ENCODE measurements at regions not wholly inside any gene's neighbourhood (a gene's known extent, or its start where the extent isn't known, plus 50 kb on each side); places are given as distances from the start of the nearest gene placed in this dataset.

DNA sequence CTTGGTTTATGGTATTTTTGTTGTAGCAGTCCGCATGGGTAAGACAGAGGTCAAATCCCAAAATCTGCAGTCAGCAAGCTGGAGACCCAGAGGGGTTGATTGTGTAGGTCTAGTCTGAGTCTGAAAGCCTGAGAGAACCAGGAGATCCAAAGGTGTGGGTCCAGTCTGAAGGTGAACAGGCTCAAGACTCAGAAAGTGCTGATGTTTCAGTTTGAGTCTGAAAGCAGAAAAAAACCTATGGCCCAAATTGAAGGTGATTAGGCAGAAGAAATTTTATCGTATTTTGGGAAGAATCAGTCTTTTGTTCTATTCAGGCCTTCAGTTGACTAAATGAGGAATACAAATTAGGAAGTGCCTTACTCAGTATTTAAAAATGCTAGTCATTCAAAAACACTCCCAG is 807.8 kb upstream of the FOXG1 start:
- Histone ChIP-seq H3K4me3 (ENCODE audit: low read depth, low read length) (no peak overlapping the region), H3K27me3 (ENCODE audit: control insufficient read depth, insufficient read depth, low read length) (no peaks in the 10 kb centered on the region), H3K36me3 (ENCODE audit: control insufficient read depth, insufficient read depth, low read length) (no peaks in the 10 kb centered on the region)
- TF ChIP-seq, protein P1, sequence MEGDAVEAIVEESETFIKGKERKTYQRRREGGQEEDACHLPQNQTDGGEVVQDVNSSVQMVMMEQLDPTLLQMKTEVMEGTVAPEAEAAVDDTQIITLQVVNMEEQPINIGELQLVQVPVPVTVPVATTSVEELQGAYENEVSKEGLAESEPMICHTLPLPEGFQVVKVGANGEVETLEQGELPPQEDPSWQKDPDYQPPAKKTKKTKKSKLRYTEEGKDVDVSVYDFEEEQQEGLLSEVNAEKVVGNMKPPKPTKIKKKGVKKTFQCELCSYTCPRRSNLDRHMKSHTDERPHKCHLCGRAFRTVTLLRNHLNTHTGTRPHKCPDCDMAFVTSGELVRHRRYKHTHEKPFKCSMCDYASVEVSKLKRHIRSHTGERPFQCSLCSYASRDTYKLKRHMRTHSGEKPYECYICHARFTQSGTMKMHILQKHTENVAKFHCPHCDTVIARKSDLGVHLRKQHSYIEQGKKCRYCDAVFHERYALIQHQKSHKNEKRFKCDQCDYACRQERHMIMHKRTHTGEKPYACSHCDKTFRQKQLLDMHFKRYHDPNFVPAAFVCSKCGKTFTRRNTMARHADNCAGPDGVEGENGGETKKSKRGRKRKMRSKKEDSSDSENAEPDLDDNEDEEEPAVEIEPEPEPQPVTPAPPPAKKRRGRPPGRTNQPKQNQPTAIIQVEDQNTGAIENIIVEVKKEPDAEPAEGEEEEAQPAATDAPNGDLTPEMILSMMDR (IDR thresholded peaks at IDR 0.05; ENCODE audit: insufficient read depth, low read length, poor library complexity, severe bottlenecking) = no peak
- no peak for DNase-seq (ENCODE audit: low read depth)

DNA sequence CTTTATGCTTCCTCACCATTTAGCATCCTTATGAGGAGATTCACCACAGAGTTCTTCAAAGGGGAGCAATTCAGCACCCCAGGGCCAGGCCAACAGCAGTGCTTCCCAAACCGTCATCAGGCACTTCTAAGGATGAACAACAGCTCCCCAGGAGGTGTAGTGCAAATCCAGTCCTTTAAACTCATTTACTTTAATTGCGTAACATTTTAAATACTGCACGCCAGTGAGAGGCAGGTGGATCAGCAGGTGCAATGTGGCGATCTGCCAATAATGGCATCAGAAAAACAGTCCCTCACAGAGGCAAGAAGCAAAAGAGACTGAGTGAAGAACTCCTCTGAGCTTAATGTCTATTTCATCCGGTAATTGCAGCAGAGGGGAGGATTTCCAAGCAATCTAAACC is 770.9 kb upstream of the FOXG1 start:
- no peak overlapping the region for H3K4me3 ChIP-seq (ENCODE audit: low read depth, low read length)
- no peak for DNase-seq (ENCODE audit: low read depth)
- no peaks in the 10 kb centered on the region for H3K36me3 ChIP-seq (ENCODE audit: control insufficient read depth, insufficient read depth, low read length)
- no peaks in the 10 kb centered on the region for H3K27me3 ChIP-seq (ENCODE audit: control insufficient read depth, insufficient read depth, low read length)
- TF ChIP-seq, protein P1 (IDR thresholded peaks at IDR 0.05; ENCODE audit: insufficient read depth, low read length, poor library complexity, severe bottlenecking) = no peak

DNA sequence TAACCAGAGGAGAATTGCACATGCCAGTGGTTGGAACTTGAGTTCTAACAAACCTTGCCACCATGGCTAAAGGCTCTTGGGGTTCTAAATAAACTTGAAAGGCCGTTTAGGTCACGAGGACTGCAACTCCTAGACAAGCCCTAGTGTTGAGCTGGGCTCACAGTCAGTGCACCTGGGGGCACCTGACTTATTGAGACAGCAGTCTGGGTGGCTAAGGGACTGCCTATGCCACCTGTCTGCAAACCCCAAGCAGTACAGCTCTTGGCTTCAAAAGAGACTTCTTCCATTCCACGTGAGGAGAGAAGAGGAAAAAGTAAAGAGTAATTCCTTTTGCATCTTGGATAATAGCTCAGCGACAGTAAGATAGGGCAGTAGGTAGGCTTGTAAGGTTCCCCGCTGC is 765.6 kb upstream of the FOXG1 start:
- TF ChIP-seq, protein P1 (IDR thresholded peaks at IDR 0.05; ENCODE audit: insufficient read depth, low read length, poor library complexity, severe bottlenecking) = no peak
- H3K36me3 ChIP-seq (ENCODE audit: control insufficient read depth, insufficient read depth, low read length) = no peaks in the 10 kb centered on the region
- no peak for DNase-seq (ENCODE audit: low read depth)
- H3K27me3 ChIP-seq (ENCODE audit: control insufficient read depth, insufficient read depth, low read length) = no peaks in the 10 kb centered on the region
- H3K4me3 ChIP-seq (ENCODE audit: low read depth, low read length) = no peak overlapping the region

DNA sequence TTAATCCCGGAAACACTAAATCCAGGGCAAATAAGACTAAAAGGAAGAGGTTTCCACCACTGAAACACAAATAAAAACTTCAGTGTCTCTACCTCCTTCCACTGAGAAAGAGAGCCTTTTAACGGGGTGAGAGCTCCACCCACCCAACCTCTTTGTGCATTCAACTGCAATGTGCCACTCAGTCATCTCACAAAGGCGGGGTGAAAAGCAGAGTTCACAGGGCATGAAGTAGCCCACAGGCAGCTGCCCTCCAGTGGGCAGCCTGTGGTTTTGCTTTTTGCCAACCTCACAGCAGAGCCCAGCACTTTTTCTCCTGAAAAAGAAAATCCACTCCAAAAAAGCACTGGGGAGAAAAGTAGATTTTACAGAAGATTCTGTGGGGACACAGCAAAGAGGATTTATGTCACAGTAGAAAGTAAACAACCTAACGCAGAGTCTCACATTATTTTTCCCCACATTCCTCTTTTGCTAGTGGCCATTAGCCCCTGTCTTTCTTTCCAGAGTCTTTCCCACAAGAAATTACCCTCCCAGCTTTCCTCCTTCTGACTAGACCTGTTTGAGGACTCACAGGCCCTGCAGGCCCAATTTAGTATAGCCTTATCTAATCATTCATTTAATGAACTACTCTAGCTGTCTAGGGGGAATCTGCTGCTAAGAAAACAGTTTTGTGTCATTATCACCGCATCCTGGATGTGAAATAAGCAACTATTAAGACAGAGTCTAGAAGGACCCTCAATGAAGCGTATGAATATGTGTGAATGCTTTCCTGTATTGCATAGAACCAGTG is 753.8 kb upstream of the FOXG1 start:
- Histone ChIP-seq H3K36me3 (ENCODE audit: control insufficient read depth, insufficient read depth, low read length) (no peaks in the 10 kb centered on the region), H3K27me3 (ENCODE audit: control insufficient read depth, insufficient read depth, low read length) (no peaks in the 10 kb centered on the region), H3K4me3 (ENCODE audit: low read depth, low read length) (no peak overlapping the region)
- no peak for DNase-seq (ENCODE audit: low read depth)
- TF ChIP-seq, protein P1 (IDR thresholded peaks at IDR 0.05; ENCODE audit: insufficient read depth, low read length, poor library complexity, severe bottlenecking) = no peak

DNA sequence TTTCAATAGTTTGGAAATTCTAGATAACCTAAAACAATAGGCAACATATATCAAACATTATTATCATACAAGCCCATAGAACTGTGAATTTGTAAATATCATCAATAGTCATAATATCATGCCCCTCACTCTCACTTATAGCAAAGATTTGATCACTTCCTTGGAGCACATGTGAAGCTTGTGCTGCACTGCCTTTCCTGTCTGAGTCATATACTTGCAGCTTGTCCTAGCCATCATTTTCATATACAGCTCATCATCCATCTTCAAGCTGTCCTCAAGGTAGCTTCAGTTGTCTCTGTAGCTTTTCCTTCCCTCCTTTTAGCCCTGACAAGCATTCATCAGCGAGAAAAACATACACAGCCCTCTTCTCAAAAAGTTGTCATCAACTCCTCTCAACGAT is 746.5 kb upstream of the FOXG1 start:
- H3K4me3 ChIP-seq (ENCODE audit: low read depth, low read length) = no peak overlapping the region
- no peaks in the 10 kb centered on the region for H3K36me3 ChIP-seq (ENCODE audit: control insufficient read depth, insufficient read depth, low read length)
- TF ChIP-seq, protein P1 (IDR thresholded peaks at IDR 0.05; ENCODE audit: insufficient read depth, low read length, poor library complexity, severe bottlenecking) = no peak
- H3K27me3 ChIP-seq (ENCODE audit: control insufficient read depth, insufficient read depth, low read length) = no peaks in the 10 kb centered on the region
- DNase-seq (ENCODE audit: low read depth) = no peak

DNA sequence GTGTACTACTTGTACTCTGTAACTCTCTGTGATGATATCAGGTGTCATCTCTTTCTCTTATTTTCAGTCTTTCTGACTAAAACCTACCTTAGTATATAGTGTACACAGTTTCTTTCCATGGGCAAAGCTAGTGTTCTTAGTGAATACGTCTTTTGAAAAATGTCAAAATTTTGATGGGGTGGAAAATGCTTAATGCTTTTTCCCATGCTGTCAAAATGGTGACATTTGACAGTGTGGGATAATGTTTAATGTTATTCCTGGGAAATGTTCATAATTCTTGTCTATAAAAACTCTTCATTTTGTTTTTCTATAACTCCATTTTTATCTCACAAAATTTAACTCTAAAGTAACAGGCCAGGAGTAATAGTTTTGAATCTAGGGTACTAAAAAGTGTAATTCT is 742.7 kb upstream of the FOXG1 start:
- no peak overlapping the region for H3K4me3 ChIP-seq (ENCODE audit: low read depth, low read length)
- no peaks in the 10 kb centered on the region for H3K27me3 ChIP-seq (ENCODE audit: control insufficient read depth, insufficient read depth, low read length)
- no peaks in the 10 kb centered on the region for H3K36me3 ChIP-seq (ENCODE audit: control insufficient read depth, insufficient read depth, low read length)
- no peak for DNase-seq (ENCODE audit: low read depth)
- TF ChIP-seq, protein P1 (IDR thresholded peaks at IDR 0.05; ENCODE audit: insufficient read depth, low read length, poor library complexity, severe bottlenecking) = no peak

Measured in kidney epithelial cell (primary cell).